SJSA1 (cell line): ENCODE measurements at regions not wholly inside any gene's neighbourhood (a gene's known extent, or its start where the extent isn't known, plus 50 kb on each side); places are given as distances from the start of the nearest gene placed in this dataset.
A peak's percentile ranks its signal among the peaks of the same experiment; 100 is the strongest.
"Not testable (repeated sequence)": the region's sequence is repeated elsewhere in the genome, so short reads cannot be mapped to it uniquely, and the experiment has no call there.

Experiments
- DNase-seq, 2 experiments: peaks; one replicate each; pipeline ENCODE4 v3.0.0-alpha.2; 2015 to 2020; ENCODE audit warnings: low spot score in 2 of 2, low read depth in 1 of 2
- H3K27ac ChIP-seq: fragments of 250-450 bp; sonication (Bioruptor Pico); 2 replicates; pipeline ENCODE4 v1.5.1; 2020; ENCODE audit warnings: mild to moderate bottlenecking, moderate library complexity
- H3K27me3 ChIP-seq: fragments of 250-450 bp; sonication (Bioruptor Pico); replicated peaks from 2 replicates; pipeline ENCODE4 v1.5.1; 2020; ENCODE audit warnings: mild to moderate bottlenecking, moderate library complexity
- H3K36me3 ChIP-seq: fragments of 250-450 bp; sonication (Bioruptor Pico); 2 replicates; pipeline ENCODE4 v1.5.1; 2020; ENCODE audit warnings: mild to moderate bottlenecking
- H3K4me1 ChIP-seq: fragments of 250-450 bp; sonication (Bioruptor Pico); replicated peaks from 2 replicates; pipeline ENCODE4 v1.6.1; 2021; ENCODE audit warnings: mild to moderate bottlenecking
- H3K4me3 ChIP-seq: fragments of 250-450 bp; sonication (Bioruptor Pico); 2 replicates; pipeline ENCODE4 v1.5.1; 2020; ENCODE audit warnings: mild to moderate bottlenecking
- H3K9me3 ChIP-seq: fragments of 250-450 bp; sonication (Bioruptor Pico); replicated peaks from 2 replicates; pipeline ENCODE4 v1.5.1; 2020; ENCODE audit warnings: mild to moderate bottlenecking

- H3K27me3 ChIP-seq, H3K4me1 ChIP-seq, DNase-seq, H3K36me3 ChIP-seq, H3K27ac ChIP-seq, H3K9me3 ChIP-seq, H3K4me3 ChIP-seq: not testable (repeated sequence)
These were observed 68.5 kb upstream of the GPC4 start for GRCh38 chrX:133483771-133484170.

- Histone ChIP-seq H3K27ac (no peak overlapping the region), H3K4me1 (no peaks in the 10 kb centered on the region), H3K9me3 (no peaks in the 10 kb centered on the region), H3K27me3 (no peaks in the 10 kb centered on the region), H3K36me3 (no peaks in the 10 kb centered on the region), H3K4me3 (no peak overlapping the region)
- DNase-seq = no peak
These were observed 67.0 kb upstream of the GPC4 start for GRCh38 chrX:133482056-133482952.

- Histone ChIP-seq H3K4me3 (no peak overlapping the region), H3K27me3 (no peaks in the 10 kb centered on the region), H3K36me3 (no peaks in the 10 kb centered on the region), H3K9me3 (no peaks in the 10 kb centered on the region), H3K4me1 (no peaks in the 10 kb centered on the region), H3K27ac (no peak overlapping the region)
- DNase-seq = no peak
These were observed 62.7 kb upstream of the GPC4 start for GRCh38 chrX:133477986-133478385.

- no peak overlapping the region for H3K4me3 ChIP-seq
- no peaks in the 10 kb centered on the region for H3K27me3 ChIP-seq
- no peaks in the 10 kb centered on the region for H3K9me3 ChIP-seq
- no peak for DNase-seq
- no peaks in the 10 kb centered on the region for H3K4me1 ChIP-seq
- H3K36me3 ChIP-seq = no peaks in the 10 kb centered on the region
- no peak overlapping the region for H3K27ac ChIP-seq
These were observed 60.7 kb upstream of the GPC4 start for GRCh38 chrX:133475953-133476352.

GRCh38 chrX:133475521-133475920, 60.2 kb upstream of the GPC4 start:
- no peak overlapping the region for H3K27ac ChIP-seq
- no peaks in the 10 kb centered on the region for H3K36me3 ChIP-seq
- no peaks in the 10 kb centered on the region for H3K9me3 ChIP-seq
- DNase-seq = no peak
- no peak overlapping the region for H3K4me3 ChIP-seq
- no peaks in the 10 kb centered on the region for H3K27me3 ChIP-seq
- no peaks in the 10 kb centered on the region for H3K4me1 ChIP-seq

GRCh38 chrX:133474574-133474973, 59.3 kb upstream of the GPC4 start:
- Histone ChIP-seq H3K9me3 (no peaks in the 10 kb centered on the region), H3K4me3 (no peak overlapping the region), H3K27ac (no peak overlapping the region), H3K36me3 (no peaks in the 10 kb centered on the region), H3K4me1 (no peaks in the 10 kb centered on the region), H3K27me3 (no peaks in the 10 kb centered on the region)
- no peak for DNase-seq

- no peaks in the 10 kb centered on the region for H3K9me3 ChIP-seq
- H3K4me1 ChIP-seq = no peaks in the 10 kb centered on the region
- H3K4me3 ChIP-seq = no peak overlapping the region
- peak in 1 of 2 experiments; percentile 11 for DNase-seq
- H3K27me3 ChIP-seq = no peaks in the 10 kb centered on the region
- no peaks in the 10 kb centered on the region for H3K36me3 ChIP-seq
- no peak overlapping the region for H3K27ac ChIP-seq
These were observed 58.2 kb upstream of the GPC4 start for GRCh38 chrX:133473451-133473850.

- Histone ChIP-seq H3K36me3 (no peaks in the 10 kb centered on the region), H3K4me1 (peaks cover 4% of the 10 kb centered on the region), H3K27ac (no peak overlapping the region), H3K27me3 (no peaks in the 10 kb centered on the region), H3K9me3 (no peaks in the 10 kb centered on the region), H3K4me3 (no peak overlapping the region)
- peak; percentile 23 to 40 for DNase-seq
These were observed 52.8 kb upstream of the GPC4 start for GRCh38 chrX:133468051-133468450.

GRCh38 chrX:133465254-133465653, 50.0 kb upstream of the GPC4 start:
- Histone ChIP-seq H3K36me3 (no peaks in the 10 kb centered on the region), H3K9me3 (no peaks in the 10 kb centered on the region), H3K27ac (no peak overlapping the region), H3K4me1 (peaks cover 4% of the 10 kb centered on the region), H3K27me3 (no peaks in the 10 kb centered on the region), H3K4me3 (no peak overlapping the region)
- DNase-seq = no peak
